HFF-Myc (cell line): ENCODE measurements at regions not wholly inside any gene's neighbourhood (a gene's known extent, or its start where the extent isn't known, plus 50 kb on each side); places are given as distances from the start of the nearest gene placed in this dataset.

Experiments used
- DNase-seq: peaks from one replicate; pipeline ENCODE4 v3.0.0-alpha.2; 2011; ENCODE audit warnings: low read depth; ENCODE audit errors: extremely low read depth
- H3K4me3 ChIP-seq: replicated peaks from 2 replicates; pipeline ENCODE4 v1.5.1; 2011; ENCODE audit warnings: low read depth, mild to moderate bottlenecking, control low read depth, low read length
- CTCF ChIP-seq: IDR thresholded peaks from 2 replicates; pipeline ENCODE4 v1.5.1; 2012; ENCODE audit warnings: mild to moderate bottlenecking, low read depth, low read length, control low read depth; ENCODE audit errors: missing control alignments

- H3K4me3 ChIP-seq, result no peak overlapping the region
- no peak for TF ChIP-seq CTCF
- DNase-seq, result no peak
Measured at GRCh38 chr16:6484081-6484480, 848.6 kb upstream of the RBFOX1 start.

GRCh38 chr16:6483469-6484033 is 849.1 kb upstream of the RBFOX1 start:
- no peak overlapping the region for H3K4me3 ChIP-seq
- no peak for DNase-seq

GRCh38 chr16:6482696-6483468 is 849.8 kb upstream of the RBFOX1 start:
- no peak for DNase-seq
- H3K4me3 ChIP-seq, result no peak overlapping the region

More at GRCh38 chr16:6483469-6484033, 849.1 kb upstream of the RBFOX1 start:
- TF ChIP-seq CTCF, result no peak

GRCh38 chr16:6481894-6482293 is 850.8 kb upstream of the RBFOX1 start:
- no peak for DNase-seq
- H3K4me3 ChIP-seq, result no peak overlapping the region
- no peak for TF ChIP-seq CTCF

More at GRCh38 chr16:6482696-6483468, 849.8 kb upstream of the RBFOX1 start:
- no peak for TF ChIP-seq CTCF

- no peak for DNase-seq
- no peak for TF ChIP-seq CTCF
- H3K4me3 ChIP-seq, result no peak overlapping the region
Measured at GRCh38 chr16:6453742-6454141, 878.9 kb upstream of the RBFOX1 start.

GRCh38 chr16:6447021-6447790 is 885.4 kb upstream of the RBFOX1 start:
- no peak for TF ChIP-seq CTCF
- no peak for DNase-seq

More at GRCh38 chr16:6447021-6447790, 885.4 kb upstream of the RBFOX1 start:
- H3K4me3 ChIP-seq, result no peak overlapping the region
